ENCODE measurements at regions not wholly inside any gene's neighbourhood (a gene's known extent, or its start where the extent isn't known, plus 50 kb on each side); places are given as distances from the start of the nearest gene placed in this dataset.

DNA sequence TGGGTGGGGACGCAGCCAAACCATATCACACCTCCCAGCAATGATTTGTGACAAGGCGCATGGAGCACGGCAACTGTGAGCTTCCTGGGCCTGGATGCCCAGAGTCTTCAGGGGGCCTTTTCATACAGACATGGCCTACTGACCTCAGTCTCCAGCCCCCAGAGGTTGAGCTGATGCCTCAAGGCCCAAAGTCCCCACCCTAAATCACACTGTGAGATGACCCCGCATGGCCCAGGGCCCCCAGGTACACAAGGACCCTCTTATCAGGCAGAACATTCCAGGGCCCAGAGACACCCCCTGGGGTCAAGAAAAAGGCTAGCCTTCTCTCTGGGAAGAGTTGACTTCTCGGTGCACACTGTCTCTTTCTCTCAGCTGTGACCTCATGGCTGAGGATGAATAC, 179.7 kb upstream of the C1orf174 start:
- FAIRE-seq (no peak), DNase-seq (ENCODE audit: insufficient read length, low spot score) (no peak)
- TF ChIP-seq TAF1 (IDR thresholded peaks at IDR 0.05; ENCODE audit: low read depth, low read length): no peak
- TF ChIP-seq PAX5 (IDR thresholded peaks at IDR 0.05; ENCODE audit: insufficient read depth, low read length, severe bottlenecking): no peak
- no peak for TF ChIP-seq POLR2A (IDR thresholded peaks at IDR 0.05; ENCODE audit: low read depth, low read length)
- no peak for TF ChIP-seq POU2F2 (IDR thresholded peaks at IDR 0.05; ENCODE audit: low read depth, low read length)
- no peak for TF ChIP-seq SPI1 (IDR thresholded peaks at IDR 0.05; ENCODE audit: low read depth, low read length)
- no peak for TF ChIP-seq POLR2AphosphoS5 (IDR thresholded peaks at IDR 0.05; ENCODE audit: low read depth, low read length)

DNA sequence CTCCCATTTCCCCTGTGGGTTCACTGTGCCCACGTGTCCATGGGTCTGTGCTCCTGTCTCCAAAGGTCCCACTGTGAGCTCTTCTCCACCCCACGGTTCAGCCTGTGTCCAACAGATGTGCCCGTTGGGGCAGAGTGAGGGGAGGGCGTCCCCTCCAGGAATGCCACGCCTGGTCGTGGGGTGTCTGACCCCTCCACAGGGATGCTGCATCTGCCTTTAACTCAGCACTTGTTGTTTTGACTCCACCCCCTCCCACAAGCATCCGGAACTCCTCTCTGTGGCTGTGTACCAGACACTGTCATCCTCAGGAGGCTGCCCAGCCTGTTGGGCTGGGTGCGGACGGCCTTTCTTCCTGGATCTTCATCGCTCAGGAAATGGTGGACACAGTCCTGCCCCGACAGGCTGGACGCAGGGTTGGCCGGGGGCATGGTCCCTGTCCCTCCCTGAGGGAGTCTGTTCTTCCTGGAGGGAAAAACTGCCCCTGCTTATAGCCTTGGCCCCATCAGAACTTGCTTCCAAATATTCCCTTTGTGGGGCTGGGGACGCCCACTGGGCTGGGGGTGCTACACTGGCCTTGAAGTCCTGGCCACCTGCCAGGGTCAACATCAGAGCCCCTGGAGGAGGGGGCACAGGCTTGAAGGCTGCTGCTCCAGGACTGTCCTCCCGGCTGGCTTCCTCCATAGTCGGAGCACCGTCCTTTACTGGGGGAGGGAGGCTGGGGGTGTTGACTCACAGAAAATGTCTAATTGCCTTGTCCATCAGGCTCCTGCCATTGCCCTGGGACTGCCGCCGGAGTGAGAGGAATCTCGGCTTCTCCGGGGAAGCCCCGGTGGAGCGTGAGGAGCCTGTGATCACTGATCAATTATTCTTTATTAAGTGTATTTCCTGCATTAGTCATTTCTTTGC, 182.0 kb upstream of the C1orf174 start:
- FAIRE-seq: no peak
- no peak for TF ChIP-seq POLR2A (IDR thresholded peaks at IDR 0.05; ENCODE audit: low read depth, low read length)
- TF ChIP-seq POU2F2 (IDR thresholded peaks at IDR 0.05; ENCODE audit: low read depth, low read length): no peak
- TF ChIP-seq SPI1 (IDR thresholded peaks at IDR 0.05; ENCODE audit: low read depth, low read length): no peak
- TF ChIP-seq PAX5 (IDR thresholded peaks at IDR 0.05; ENCODE audit: insufficient read depth, low read length, severe bottlenecking): no peak
- no peak for TF ChIP-seq TAF1 (IDR thresholded peaks at IDR 0.05; ENCODE audit: low read depth, low read length)
- TF ChIP-seq POLR2AphosphoS5 (IDR thresholded peaks at IDR 0.05; ENCODE audit: low read depth, low read length): no peak

DNA sequence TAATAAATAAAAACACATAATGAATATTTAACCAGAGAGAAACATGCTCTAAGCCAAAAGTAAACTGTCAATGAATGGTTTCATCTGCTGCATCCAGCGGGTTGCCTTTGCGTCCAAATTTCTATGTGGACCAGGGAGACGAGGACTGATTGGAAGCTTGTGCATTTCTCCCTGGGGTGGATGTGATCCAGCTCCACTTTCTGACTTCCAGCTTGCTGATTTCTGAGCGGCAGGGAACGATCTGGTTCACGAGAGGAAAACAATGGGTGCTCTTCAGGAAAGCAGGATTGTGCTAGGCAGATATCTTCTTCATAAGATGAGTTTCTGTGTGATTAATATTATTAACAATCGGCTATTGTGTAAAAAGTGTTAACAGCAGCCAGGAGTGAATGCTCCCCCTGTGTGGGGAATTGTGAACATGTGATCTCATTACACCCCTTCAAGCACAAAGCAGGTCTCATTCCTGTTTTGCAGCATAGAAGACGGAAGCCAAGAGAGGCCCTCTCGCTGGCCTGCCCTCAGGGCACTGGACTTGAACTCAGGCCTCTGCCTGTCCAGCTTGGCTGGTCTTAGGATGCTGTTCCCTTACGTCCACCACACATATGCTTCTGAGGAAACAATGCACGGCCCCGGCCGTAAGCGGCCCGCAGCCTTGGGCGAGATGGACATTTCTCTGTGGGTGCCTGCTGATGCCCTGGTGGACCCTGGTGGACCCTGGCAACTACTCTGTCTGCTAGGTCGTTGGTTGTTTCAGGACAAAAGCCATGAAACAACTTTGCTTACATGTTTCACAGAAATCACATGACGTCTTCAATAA, 183.4 kb upstream of the C1orf174 start:
- no peak for FAIRE-seq
- no peak for TF ChIP-seq PAX5 (IDR thresholded peaks at IDR 0.05; ENCODE audit: insufficient read depth, low read length, severe bottlenecking)
- no peak for TF ChIP-seq TAF1 (IDR thresholded peaks at IDR 0.05; ENCODE audit: low read depth, low read length)
- no peak for TF ChIP-seq SPI1 (IDR thresholded peaks at IDR 0.05; ENCODE audit: low read depth, low read length)
- no peak for TF ChIP-seq POLR2A (IDR thresholded peaks at IDR 0.05; ENCODE audit: low read depth, low read length)
- TF ChIP-seq POLR2AphosphoS5 (IDR thresholded peaks at IDR 0.05; ENCODE audit: low read depth, low read length): no peak
- TF ChIP-seq POU2F2 (IDR thresholded peaks at IDR 0.05; ENCODE audit: low read depth, low read length): no peak

More for the DNA sequence above, 182.0 kb upstream of the C1orf174 start:
- no peak for DNase-seq (ENCODE audit: insufficient read length, low spot score)

DNA sequence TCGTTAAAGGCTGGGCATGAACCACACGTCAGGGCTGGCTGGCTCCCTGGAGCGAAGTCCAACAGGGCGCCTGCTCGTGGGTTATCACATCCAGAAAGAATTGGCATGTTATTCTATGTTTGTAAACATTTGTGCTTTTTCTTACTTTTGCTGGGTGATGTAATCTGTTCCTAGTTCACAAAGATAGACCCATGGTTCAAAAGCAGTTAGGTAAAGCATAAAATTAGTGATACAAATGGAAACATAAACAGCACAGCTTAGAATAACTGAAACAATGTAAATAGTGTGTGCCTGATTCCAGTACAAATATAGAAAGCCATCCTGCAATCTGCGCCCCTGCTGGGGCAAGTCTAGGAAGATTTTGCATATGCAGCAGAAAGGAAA, 184.0 kb upstream of the C1orf174 start:
- TF ChIP-seq POLR2A (IDR thresholded peaks at IDR 0.05; ENCODE audit: low read depth, low read length): no peak
- no peak for TF ChIP-seq SPI1 (IDR thresholded peaks at IDR 0.05; ENCODE audit: low read depth, low read length)
- no peak for TF ChIP-seq TAF1 (IDR thresholded peaks at IDR 0.05; ENCODE audit: low read depth, low read length)
- no peak for TF ChIP-seq POU2F2 (IDR thresholded peaks at IDR 0.05; ENCODE audit: low read depth, low read length)
- TF ChIP-seq POLR2AphosphoS5 (IDR thresholded peaks at IDR 0.05; ENCODE audit: low read depth, low read length): no peak
- TF ChIP-seq PAX5 (IDR thresholded peaks at IDR 0.05; ENCODE audit: insufficient read depth, low read length, severe bottlenecking): no peak
- FAIRE-seq (no peak), DNase-seq (ENCODE audit: insufficient read length, low spot score) (no peak)

More for the DNA sequence above, 183.4 kb upstream of the C1orf174 start:
- no peak for DNase-seq (ENCODE audit: insufficient read length, low spot score)

DNA sequence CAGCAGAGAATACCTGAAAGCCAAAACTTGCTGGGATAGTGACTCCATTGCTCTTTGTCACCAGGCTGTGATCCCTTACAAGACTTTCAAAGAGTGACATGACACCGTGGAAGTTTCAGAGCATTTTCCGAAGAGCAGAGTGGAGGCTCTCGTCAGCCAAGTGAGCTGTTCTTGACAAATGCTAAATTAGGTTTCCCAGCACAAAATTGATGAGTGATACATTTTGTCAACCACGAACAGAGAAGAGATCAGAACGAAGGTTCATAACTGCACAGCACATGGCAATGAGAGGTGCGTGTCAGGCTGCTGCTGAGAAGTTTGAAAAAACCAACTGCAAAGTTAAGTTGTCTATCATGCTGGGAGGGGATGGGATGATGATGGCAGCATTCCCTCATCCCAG, 184.4 kb upstream of the C1orf174 start:
- FAIRE-seq (no peak), DNase-seq (ENCODE audit: insufficient read length, low spot score) (no peak)
- TF ChIP-seq POLR2A (IDR thresholded peaks at IDR 0.05; ENCODE audit: low read depth, low read length): no peak
- TF ChIP-seq POU2F2 (IDR thresholded peaks at IDR 0.05; ENCODE audit: low read depth, low read length): no peak
- TF ChIP-seq SPI1 (IDR thresholded peaks at IDR 0.05; ENCODE audit: low read depth, low read length): no peak
- TF ChIP-seq PAX5 (IDR thresholded peaks at IDR 0.05; ENCODE audit: insufficient read depth, low read length, severe bottlenecking): no peak
- no peak for TF ChIP-seq TAF1 (IDR thresholded peaks at IDR 0.05; ENCODE audit: low read depth, low read length)
- no peak for TF ChIP-seq POLR2AphosphoS5 (IDR thresholded peaks at IDR 0.05; ENCODE audit: low read depth, low read length)

DNA sequence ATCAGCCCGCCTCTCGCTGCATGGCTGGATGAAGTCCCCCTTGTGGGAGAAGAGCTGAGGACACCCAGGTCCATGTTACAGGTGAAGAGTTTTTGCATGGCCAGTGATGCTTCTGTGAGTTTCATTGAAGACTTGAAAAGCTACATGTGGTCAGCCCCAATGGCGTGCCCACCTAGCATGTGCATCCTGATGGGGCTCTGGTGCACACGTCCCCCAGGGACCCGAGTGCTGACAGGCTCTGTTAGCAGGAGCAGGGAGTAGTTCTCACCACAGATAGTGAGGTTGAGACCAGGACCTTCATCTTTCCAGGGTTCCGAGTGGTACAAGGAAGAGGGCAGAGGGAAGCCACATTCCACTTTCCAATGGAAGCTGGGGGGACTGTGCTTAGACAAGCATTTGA, 184.8 kb upstream of the C1orf174 start:
- no peak for FAIRE-seq
- no peak for DNase-seq (ENCODE audit: insufficient read length, low spot score)
- TF ChIP-seq POU2F2 (IDR thresholded peaks at IDR 0.05; ENCODE audit: low read depth, low read length) (no peak), POLR2A (IDR thresholded peaks at IDR 0.05; ENCODE audit: low read depth, low read length) (no peak), SPI1 (IDR thresholded peaks at IDR 0.05; ENCODE audit: low read depth, low read length) (no peak), PAX5 (IDR thresholded peaks at IDR 0.05; ENCODE audit: insufficient read depth, low read length, severe bottlenecking) (no peak), POLR2AphosphoS5 (IDR thresholded peaks at IDR 0.05; ENCODE audit: low read depth, low read length) (no peak), TAF1 (IDR thresholded peaks at IDR 0.05; ENCODE audit: low read depth, low read length) (no peak)

DNA sequence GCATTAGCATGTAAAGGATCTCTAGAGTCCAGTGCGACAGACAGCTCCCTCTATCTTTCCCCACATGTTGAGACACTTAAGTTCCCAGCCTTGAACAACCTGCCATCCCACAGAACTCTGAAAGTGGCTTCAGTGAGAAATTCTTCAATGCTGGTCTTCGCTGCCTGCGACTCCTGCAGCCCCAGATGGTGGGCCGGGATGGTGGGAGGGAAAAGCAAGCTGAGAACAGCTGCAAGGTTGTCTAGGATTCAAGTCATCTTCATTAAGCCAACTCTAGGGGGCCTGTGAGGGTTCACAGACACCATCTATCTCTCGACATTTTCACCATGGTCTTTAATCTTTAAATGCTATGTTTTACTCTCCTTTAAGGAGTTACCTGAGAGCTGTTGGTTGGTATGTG, 185.5 kb upstream of the C1orf174 start:
- no peak for DNase-seq (ENCODE audit: insufficient read length, low spot score)
- TF ChIP-seq POU2F2 (IDR thresholded peaks at IDR 0.05; ENCODE audit: low read depth, low read length): no peak
- TF ChIP-seq SPI1 (IDR thresholded peaks at IDR 0.05; ENCODE audit: low read depth, low read length): no peak
- no peak for TF ChIP-seq TAF1 (IDR thresholded peaks at IDR 0.05; ENCODE audit: low read depth, low read length)
- no peak for TF ChIP-seq PAX5 (IDR thresholded peaks at IDR 0.05; ENCODE audit: insufficient read depth, low read length, severe bottlenecking)
- TF ChIP-seq POLR2AphosphoS5 (IDR thresholded peaks at IDR 0.05; ENCODE audit: low read depth, low read length): no peak
- TF ChIP-seq POLR2A (IDR thresholded peaks at IDR 0.05; ENCODE audit: low read depth, low read length): no peak
- FAIRE-seq: no peak

DNA sequence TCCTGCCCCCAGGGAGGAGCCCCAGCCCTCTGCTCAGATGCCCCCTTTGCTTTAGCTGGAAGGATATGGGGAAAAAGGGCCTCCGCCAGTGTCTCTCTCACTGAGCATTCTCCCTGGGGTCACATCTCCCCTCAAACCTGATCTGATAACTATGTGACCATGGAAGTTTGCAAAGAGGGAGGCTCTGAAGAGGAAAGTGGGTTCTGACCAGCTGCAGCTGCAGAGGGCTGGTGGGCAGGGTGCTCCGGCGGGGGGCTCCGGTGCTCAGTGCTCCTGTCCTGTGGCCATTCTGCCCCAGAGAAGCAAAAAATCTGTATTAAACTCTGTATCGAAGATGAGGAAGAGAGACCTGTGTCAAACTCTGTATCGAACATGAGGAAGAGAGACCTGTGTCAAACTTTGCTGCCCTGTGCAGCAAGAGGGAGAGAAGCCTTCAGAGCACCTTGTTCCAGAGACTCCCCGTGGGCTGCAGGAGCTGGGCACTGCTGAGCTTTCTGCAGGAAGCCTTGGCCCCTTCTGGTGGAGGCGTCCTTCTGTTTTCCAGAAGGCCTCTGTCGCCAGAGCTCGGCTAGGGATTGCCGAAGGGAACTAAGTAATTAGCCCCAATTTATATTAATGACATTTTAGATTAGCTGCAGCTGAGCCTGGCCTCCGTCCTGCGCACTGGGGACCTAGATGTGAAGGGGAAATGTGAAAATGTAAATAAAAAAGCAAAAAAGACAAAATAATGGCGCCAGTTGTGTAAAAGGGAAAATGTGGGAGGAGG, 186.2 kb upstream of the C1orf174 start:
- DNase-seq (ENCODE audit: insufficient read length, low spot score): no peak
- no peak for FAIRE-seq
- TF ChIP-seq PAX5 (IDR thresholded peaks at IDR 0.05; ENCODE audit: insufficient read depth, low read length, severe bottlenecking) (no peak), POU2F2 (IDR thresholded peaks at IDR 0.05; ENCODE audit: low read depth, low read length) (no peak), SPI1 (IDR thresholded peaks at IDR 0.05; ENCODE audit: low read depth, low read length) (no peak), POLR2AphosphoS5 (IDR thresholded peaks at IDR 0.05; ENCODE audit: low read depth, low read length) (no peak)
